Activated CD8-positive, alpha-beta memory T cell treated with anti-CD3 and anti-CD28 coated beads, Interleukin-2, amount 50 U/mL, for 48 hours (primary cell): ENCODE measurements at regions not wholly inside any gene's neighbourhood (a gene's known extent, or its start where the extent isn't known, plus 50 kb on each side); places are given as distances from the start of the nearest gene placed in this dataset.
"Not testable (repeated sequence)": the region's sequence is repeated elsewhere in the genome, so short reads cannot be mapped to it uniquely, and the experiment has no call there.

Source experiments
- DNase-seq: peaks from one replicate; pipeline ENCODE4 v3.0.0-alpha.2; 2020

DNA sequence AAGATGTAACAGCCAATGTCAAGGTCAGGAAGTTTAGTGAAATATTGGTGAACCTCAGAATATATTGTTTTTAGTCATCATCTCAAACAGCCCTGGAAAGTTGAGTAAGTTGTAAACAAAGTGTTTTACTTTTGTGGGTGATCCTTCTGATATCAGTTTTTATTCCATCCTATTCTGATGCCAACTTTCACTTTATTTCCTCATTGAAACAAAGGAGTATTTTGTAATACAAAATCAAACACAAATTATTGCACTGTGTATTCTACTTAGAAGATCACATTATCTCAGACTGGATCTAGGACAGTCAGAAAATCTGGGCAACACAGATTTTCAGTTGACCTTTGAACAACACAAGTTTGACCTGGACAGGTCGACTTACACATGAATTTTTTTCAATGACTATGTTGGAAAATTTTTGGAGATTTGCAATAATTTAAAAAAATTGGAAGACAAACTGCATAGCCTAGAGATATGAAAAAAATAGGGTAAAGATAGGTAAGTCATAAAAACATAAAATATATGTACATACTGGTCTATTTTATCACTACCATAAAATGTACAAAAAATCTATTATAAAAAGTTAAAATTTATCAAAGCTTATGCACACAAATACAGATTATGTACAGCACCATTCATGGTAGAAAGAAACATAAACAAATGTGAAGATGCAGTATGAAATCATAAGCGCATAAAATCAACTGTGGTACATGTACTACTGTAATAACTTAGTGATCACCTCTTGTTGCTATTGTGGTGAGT, 709.1 kb upstream of the FAM241A start:
- DNase-seq, result no peak

DNA sequence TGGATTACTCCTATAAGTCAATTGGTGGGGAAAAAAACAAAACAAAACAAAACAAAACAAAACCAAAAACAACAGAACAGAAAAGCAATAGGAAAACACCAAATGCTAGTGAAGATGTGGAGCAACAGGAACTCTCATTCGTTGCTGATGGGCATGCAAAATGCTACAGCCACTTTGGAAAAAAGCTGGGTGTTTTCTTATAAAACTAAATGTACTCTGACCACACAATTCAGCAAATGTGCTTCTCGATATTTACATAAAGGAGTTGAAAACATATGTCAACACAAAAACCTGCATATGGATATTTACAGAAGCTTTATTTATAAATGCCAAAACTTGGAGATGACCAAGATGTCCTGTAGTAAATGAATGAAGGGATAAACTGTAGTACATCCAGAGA, 703.6 kb upstream of the FAM241A start:
- DNase-seq, result no peak

DNA sequence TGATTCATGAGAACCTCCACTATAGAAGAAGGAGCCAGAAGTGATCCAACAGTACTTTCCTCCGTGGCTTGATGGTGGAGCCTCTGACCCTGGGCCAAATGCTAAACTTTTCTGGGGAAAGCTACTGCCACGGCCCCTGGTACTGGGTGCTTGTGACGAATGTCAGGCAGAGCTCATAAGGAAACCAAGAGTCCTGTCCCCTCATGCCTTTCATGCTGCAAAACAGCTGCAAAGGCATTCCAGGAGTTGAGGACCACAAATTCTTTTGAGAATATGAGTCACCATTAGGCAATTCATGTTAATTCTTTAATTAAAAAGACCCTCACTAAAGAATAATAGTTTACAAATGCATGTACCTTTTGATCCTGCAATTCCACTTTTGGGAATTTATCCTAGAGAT, 700.4 kb upstream of the FAM241A start:
- DNase-seq, result not testable (repeated sequence)

DNA sequence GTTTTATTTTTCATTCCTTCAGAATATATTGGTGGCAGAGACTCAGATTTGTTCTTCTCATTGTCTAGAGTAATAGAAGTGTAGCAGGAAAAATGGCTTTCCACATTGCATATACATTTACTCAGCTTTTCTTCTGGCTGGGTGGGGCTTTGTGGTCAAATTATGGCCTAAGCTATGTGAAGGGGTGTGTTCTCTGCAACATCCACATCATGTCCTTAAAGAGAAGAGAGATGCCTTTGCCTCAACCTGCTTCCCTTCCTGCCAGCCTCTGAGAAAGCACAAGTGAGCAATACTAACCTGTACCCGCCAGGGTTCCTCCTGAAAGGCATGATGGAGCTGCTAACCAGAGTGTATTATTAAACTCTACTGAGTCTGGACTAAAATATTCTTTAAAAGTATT, 695.6 kb upstream of the FAM241A start:
- DNase-seq, result no peak

DNA sequence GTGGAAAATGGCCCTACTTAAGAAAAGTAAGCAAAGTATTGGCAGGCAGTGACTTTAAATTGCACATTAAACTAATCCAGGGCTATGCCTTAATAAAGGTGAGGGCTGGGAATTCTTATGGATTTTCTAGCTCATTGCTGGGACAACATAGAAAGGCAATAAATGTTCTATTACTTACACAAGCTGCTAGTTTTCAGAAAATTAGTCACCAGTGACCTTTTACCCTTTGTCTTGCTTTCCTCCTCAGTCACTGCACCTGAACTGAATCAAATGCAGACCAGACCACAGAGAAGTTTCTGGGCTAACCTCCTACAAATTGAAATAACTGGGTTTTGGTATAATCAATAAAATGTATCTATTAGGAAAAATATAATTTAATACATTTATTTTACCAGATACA, 694.4 kb upstream of the FAM241A start:
- no peak for DNase-seq

DNA sequence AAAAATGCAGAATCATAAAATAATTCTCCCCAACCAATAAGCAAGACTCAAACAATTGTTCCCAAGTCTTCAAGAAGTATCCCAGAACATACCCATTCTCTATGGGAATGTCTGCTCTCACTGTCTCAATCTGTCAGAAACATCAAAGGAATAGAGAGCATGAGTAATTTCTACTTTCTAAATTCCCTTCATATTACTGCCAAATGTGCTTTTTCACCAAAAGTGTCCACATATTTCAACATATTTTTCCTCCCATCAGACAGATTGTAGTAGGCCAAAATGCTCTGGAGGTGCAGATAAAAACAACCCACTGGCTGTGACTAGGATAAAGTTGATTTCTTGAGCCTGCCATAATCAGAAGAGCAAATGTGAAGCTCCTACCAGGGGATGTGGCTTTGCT, 692.0 kb upstream of the FAM241A start:
- DNase-seq, result no peak

DNA sequence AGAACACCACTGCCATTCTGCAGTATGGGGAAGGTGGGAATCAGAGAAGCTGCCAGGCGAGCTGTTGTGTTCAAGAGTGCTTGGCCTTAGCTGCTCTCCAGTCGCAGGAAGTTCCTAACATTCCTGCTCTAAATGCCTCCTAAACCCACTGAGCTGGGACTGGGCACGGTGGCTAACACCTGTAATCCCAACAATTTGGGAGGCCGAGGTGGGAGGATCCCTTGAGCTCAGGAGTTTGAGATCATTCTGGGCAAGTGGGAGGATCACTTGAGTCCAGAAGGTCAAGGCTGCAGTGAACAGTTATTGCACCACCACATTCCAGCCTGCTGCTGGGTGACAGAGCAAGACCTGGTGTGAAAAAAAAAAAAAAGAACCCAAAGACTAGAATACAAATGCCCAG, 690.3 kb upstream of the FAM241A start:
- DNase-seq, result no peak

DNA sequence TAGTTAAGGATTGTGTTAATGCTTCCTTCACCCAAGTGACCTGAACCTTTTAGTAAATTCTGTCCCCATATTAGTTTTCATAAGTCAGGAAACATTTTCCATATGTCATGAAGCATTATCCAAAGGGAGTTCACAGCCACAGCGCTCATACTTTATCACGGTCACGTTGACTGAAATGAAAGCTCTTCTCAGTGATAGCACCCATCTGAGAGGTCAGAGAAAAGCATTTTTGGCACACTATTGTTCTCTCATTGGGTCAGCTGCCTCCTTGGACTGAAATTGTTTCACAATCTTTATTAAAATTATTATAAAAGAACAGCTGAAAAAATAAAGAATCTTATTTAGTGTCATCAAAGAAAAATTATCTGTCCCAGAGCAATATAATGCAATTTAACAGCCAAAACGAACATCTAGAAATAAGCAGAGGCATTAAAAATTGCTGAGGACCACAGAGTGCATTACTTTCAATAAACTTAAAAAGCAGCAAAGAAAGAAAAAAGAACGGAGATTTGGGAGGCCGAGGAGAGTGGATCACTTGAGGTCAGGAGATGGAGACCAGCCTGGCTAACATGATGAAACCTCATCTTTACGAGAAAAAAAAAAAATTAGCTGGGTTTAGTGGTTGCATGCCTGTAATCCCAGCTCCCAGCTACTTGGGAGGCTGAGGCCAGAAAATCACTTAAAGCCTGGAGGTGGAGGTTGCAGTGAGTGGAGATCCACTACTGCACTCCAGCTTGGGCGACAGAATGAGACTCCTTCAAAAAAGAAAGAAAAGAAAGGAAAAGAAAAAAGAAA, 680.8 kb upstream of the FAM241A start:
- DNase-seq, result no peak

DNA sequence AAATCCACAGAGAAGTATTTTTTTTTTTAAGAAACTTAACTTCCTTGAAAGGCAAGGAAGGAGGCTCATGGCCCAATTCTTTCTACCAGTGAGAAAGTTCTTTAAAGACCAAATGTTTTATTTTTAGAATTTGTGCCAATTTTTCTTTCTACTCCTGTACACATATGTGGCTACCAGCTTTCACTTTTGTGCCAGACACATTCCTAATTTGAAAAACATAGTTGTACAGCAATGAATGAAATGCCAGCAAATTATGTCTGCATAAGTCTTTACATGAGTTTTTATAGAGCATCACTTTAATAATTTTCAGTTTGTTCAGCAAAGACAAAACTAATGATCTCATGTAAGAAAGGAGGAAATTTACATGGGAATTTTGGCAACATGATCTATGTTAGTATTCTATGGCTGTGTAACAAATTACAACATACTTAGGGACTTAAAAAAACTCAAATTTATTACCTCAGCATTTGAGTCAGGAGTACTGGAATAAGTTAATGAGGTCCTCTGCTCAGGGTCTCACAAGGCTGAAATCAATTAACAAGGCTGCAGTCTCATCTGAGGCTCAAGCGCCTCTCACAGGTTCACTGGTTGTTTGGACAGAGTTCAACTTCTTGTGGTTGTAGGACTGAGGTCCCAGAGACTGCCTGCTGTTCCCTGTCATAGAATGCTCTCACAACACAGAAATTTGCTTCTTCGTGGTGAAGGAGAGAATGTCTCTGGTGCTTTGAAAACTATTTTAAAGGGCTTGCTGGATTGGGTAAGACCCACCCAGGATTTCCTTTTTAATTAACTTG, 678.2 kb upstream of the FAM241A start:
- no peak for DNase-seq

DNA sequence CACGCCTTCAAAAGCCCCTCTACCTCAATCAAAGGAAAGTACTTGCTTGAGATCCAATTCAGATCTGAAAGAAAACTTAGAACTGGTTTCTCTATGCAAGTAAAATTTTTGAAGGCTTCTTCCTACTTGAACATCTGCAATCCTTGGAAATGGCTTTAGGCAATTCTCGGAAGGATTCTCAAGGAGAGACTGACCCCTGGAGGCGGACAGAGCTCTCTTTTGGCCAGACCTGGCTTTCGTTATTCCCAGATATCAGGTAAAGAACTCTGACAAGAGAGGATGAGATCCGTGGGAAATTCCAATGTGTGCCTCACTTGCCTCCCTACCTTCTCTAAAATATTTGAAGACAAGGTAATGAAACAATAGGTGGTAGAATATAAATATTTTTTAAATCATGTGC, 670.3 kb upstream of the FAM241A start:
- DNase-seq, result no peak

DNA sequence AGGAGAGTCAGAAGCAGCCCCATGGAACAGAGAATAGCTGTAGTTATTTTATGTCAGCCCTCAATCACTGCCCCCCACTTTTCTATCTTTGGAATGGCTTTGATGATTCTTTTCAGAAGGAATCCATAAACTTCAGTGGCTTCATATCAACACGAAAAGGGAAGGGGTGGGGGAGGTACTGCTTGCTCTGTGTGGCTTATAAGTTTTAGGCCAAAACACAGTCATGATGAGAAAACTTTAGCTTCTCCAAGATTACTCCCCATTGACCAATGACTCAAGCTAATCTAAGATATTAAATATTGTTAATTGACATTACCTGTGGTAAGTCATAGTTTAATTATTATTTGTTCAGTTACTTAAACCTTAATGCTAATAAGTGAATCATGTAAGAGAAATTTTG, 669.6 kb upstream of the FAM241A start:
- DNase-seq, result no peak

DNA sequence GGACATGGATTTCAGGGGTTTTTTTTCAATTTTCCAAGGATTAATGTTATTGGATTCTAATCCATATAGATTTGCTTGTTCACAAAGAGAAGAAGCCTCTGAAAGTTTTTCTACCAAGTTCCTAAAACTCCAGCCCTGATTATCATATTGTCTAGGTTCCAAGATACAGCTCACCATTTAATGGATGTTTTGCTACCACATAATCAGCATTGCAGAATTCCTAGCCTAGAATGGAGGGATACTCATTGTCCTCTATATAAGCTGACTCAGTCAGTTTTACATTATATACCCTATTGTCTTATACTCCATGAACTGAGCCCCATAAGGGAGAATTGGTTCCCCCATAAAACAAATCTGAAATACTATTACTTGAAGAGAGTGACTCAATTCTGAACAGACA, 664.7 kb upstream of the FAM241A start:
- DNase-seq, result no peak

DNA sequence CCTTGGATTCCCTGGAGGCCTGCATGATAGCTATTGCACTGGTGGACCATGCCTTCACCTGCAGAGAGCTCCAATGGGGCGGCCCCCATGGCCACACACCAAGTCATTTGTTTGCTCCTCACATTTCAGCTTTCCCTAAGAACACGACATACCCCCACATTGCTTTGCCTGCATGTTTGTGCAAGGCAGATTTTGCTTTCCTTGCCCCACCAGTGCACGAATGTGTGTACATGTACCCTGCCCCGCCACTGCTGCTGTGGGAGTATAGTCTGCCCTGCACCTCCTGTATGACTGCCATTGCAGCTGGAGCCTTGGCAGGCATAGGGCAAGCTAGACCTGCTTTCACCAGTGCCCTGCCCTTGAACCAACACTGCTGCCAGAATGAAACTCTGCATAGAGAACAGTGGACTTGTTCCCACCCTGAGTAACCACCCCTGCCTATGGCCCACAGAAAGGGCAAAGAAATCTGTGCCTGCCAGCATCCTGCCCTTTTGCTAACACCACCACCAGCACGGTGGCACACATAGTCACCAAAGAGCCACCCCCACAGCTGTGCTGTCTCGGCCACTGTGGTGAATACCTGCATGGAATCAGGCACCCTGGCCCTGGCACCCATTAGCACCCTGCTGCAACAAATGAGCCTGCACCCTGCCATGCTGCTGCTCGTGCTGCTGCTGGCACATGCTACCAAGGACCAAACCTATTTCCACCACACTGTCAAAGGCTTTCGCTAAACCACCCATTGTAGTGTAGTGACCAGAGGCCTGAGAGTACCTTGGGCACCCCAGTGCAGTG, 661.7 kb upstream of the FAM241A start:
- DNase-seq, result no peak

DNA sequence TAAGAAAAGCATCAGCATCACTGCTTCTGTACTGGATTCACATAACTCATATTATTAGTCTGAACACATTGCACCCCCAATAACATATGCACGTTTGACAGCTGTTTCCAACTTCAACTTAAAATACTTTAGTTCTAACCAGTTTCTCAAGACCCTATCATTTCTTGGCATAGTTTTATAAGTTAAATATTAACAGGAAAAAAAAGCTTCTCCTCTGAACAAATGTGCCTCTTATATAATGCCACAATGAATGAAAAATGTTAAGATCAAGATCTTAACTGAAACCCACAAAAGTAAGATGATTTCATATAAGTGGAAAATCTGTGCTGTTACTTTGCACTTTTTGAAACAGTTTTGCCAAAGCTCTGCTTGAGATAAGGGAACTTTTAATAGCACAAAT, 652.8 kb upstream of the FAM241A start:
- no peak for DNase-seq

DNA sequence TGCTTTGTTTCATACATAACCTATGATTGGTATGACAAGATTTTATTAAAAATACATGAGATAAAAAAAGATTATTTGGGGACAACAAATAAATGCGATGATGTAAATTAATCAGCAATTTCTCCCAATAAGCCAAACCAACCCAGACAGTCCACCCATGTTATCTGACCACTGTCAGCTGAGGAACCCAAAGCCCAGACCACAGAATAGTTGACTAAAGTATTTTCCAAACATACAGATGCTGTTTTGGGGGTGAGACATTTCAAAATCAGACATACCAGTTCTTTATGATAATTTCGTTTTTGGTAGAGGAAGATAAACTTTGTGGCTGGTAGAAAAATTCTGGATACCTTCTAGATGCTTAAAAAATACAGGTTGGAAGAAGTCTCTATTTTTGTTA, 650.8 kb upstream of the FAM241A start:
- no peak for DNase-seq

DNA sequence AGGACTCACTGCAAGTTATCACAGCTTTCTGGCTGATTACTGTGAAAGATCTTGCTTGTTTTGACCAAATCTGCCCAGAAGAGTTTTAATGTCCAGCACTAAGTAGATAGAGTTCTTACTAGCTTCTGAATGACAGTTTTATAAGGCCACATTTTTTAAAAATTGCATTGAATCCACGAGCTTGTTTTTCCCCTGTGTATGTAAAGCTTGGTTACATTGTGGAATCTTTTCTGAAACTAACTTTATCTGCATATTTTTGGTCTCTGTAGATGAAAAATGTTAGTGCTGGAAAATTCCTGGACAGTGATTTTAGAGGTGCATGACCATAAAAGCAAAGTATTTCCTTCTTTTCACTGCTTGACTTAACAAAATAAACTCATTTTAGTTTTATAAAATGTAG, 650.3 kb upstream of the FAM241A start:
- DNase-seq, result no peak

DNA sequence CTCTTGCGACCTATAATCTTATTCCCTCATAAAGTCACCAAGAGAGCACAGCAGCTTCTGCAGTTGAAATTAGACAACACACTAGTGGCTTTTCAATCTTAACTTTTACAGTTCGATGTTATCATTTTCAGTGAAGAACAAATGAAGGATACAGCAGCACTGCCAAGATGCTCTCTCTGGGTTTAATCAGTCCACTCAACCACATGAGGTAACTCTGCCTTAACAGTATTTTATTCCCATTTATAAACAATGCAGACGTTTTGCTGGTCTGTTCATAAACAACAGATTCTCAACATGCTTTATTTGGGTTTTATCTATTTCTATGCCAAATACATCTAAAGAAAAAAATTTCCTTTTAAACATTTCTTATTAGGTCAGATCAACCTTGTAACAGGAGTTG, 646.0 kb upstream of the FAM241A start:
- no peak for DNase-seq

DNA sequence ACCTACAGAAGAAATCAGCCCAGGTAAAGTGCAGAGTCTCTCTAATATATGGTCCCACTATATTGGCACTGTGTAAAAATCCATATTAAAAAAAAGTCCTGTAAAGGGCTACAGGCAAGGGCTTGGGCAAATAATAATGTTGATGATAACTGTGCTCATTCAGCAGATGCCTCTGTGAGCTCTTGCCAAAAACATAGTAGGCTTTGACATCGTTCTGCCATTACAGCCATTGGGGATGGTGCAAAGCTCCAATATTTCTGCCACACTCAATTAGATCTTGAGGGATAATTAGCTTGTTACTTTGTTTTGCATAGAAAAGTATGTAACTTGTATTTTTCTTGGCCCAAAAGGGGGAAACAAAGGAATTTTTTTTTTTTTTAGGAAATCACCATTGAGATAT, 645.5 kb upstream of the FAM241A start:
- no peak for DNase-seq

DNA sequence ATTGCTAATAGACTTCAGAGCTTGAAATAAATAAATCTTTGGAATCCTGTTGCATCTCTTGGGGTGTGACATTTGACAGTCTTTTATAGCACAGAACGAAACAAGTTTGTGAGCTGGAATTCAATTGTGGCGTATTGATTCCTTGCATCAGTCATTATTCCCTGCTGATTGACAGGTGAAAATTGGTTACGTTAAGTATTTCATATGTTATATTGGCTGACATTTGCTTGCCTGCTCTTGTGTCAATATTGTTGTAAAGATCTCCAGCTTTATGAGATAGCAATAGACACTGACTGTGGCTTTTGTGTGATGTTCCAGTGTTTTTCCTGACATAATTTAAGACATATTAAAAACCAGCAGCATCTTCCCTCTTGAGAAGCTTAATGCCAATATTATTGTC, 644.4 kb upstream of the FAM241A start:
- no peak for DNase-seq

DNA sequence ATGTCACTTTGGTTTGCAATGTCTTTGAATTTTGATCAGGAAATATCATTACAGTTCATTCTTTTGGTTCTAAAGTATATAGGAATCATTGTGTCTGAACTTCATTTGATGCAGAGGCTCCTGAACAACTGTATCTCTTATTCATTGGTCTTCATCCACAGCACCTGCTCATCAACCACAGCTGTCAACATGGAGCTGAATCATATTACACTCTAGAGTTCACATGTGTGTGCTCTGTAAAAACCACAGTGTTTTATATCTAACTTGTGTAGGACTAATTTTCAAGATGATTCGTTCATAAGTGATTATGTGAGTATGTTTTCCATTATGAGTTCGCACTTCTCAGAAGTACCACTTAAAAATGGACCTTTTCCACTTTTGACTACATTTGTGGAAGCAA, 643.3 kb upstream of the FAM241A start:
- no peak for DNase-seq

DNA sequence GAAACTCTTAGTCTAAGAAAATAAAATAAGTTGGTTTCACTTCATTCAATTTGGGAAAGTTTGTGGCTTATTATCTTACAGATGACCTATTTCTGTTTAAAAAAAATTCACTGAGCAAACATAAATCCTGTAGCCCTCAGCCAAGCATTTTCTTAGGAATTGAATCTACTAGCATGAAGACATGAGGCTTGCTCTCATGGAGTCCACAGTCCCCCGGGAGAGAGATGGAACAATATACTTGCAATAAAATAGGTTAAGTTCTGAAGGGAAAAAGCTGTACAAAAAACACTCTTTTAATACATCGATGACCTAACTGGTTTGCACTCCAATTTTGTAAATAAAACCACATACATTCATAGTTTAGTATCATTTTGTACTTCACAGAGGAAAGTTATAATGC, 642.6 kb upstream of the FAM241A start:
- DNase-seq, result no peak

DNA sequence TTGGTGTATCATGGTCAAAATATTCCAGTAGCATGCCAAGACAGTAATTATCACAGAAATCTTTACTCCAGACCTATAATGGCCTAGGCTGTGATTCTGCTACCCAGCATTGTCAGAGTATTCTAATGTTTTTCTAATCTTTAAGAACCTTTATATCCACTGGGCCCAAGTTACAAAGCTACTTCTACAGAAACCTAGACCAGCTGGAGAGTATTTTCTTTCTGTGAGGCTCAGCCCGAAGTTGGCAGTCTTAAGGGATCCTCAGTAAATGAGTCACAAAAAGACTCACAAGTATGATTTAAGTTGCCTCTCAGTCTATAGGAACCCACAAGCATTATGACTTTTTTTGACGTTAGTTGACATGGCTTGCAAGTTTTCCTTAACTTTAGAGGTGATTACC, 638.5 kb upstream of the FAM241A start:
- no peak for DNase-seq

DNA sequence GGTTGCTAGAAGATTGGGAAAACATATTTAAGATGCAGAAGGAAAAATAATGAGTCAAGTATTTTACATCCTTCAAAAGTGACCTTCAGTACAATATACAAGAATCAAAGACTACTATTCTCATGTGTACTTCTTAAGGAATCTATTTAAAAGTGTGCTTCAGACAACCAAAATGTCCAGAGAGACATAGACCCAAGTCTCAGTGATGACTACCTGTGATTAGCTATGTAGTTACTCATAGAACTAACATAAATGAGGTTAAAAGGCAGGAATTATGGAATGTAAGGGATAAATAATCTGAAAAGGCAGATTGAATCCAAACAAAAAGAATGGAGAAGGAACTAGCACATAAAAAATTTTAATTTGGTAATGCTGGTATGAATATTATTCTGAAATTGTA, 634.7 kb upstream of the FAM241A start:
- DNase-seq, result no peak
